CD14-positive monocyte (primary cell): ENCODE measurements at regions not wholly inside any gene's neighbourhood (a gene's known extent, or its start where the extent isn't known, plus 50 kb on each side); places are given as distances from the start of the nearest gene placed in this dataset.

Experiments
- DNase-seq, 3 donors: peaks; one replicate each; pipeline ENCODE4 v3.0.0-alpha.2; 2011 to 2022
- H2AFZ ChIP-seq: 2 replicates; pipeline ENCODE4 v1.6.0; 2012; ENCODE audit warnings: mild to moderate bottlenecking, low read depth, low read length, inconsistent platforms; ENCODE audit not compliant: insufficient read depth, poor library complexity, severe bottlenecking
- H3K27ac ChIP-seq, 2 donors: 1 replicate in 1 of 2; 2 replicates in 1 of 2; pipeline ENCODE4 v1.5.1; 2012 to 2013; ENCODE audit warnings: low read length in 2 of 2, control low read depth in 1 of 2, inconsistent platforms in 1 of 2, low read depth in 1 of 2, mild to moderate bottlenecking in 1 of 2
- H3K27me3 ChIP-seq, 2 donors: one replicate each; pipeline versions ENCODE4 v1.6.0 to v1.6.1; 2011 to 2013; ENCODE audit warnings: low read length in 2 of 2; ENCODE audit not compliant: control insufficient read depth in 2 of 2, insufficient read depth in 2 of 2
- H3K36me3 ChIP-seq, 2 donors: replicated peaks in 1 of 2; 1 replicate in 1 of 2; 2 replicates in 1 of 2; pipeline versions ENCODE4 v1.5.1 to v1.6.1; 2012 to 2013; ENCODE audit warnings: low read length in 2 of 2, control low read depth in 1 of 2, inconsistent platforms in 1 of 2, mild to moderate bottlenecking in 1 of 2; ENCODE audit not compliant: insufficient read depth in 2 of 2, control insufficient read depth in 1 of 2
- H3K4me1 ChIP-seq, 2 donors: 1 replicate in 1 of 2; 2 replicates in 1 of 2; pipeline versions ENCODE4 v1.5.1 to v1.6.1; 2012 to 2013; ENCODE audit warnings: low read length in 2 of 2, control low read depth in 1 of 2, inconsistent platforms in 1 of 2, mild to moderate bottlenecking in 1 of 2, moderate library complexity in 1 of 2; ENCODE audit not compliant: insufficient read depth in 2 of 2, control insufficient read depth in 1 of 2
- H3K4me2 ChIP-seq: replicated peaks from 2 replicates; pipeline ENCODE3; 2012; ENCODE audit warnings: low read length, moderate library complexity, mild to moderate bottlenecking; ENCODE audit not compliant: poor library complexity, severe bottlenecking; ENCODE audit errors: extremely low read depth
- H3K4me3 ChIP-seq, 3 experiments: fragments of 200-600 bp in 1 of 3; sonication (generic) in 1 of 3; replicated peaks in 1 of 3; 1 replicate in 2 of 3; 2 replicates in 1 of 3; pipeline ENCODE4 v1.5.1; 2011 to 2013; ENCODE audit warnings: low read length in 3 of 3, mild to moderate bottlenecking in 3 of 3, control low read depth in 2 of 3, low read depth in 2 of 3, inconsistent platforms in 1 of 3, moderate library complexity in 1 of 3
- H3K79me2 ChIP-seq: 2 replicates; pipeline ENCODE4 v1.6.0; 2012; ENCODE audit warnings: mild to moderate bottlenecking, control low read depth, inconsistent platforms, low read length, moderate library complexity; ENCODE audit not compliant: insufficient read depth
- H3K9ac ChIP-seq: 2 replicates; pipeline ENCODE4 v1.6.0; 2017; ENCODE audit warnings: low read length, mild to moderate bottlenecking; ENCODE audit not compliant: insufficient read depth, poor library complexity, severe bottlenecking
- H3K9me3 ChIP-seq, 2 donors: replicated peaks in 1 of 2; 1 replicate in 1 of 2; 2 replicates in 1 of 2; pipeline versions ENCODE4 v1.5.1 to v1.6.1; 2012 to 2013; ENCODE audit warnings: low read length in 2 of 2, control low read depth in 1 of 2; ENCODE audit not compliant: control insufficient read depth in 1 of 2, insufficient read depth in 1 of 2
- H4K20me1 ChIP-seq: 2 replicates; pipeline ENCODE4 v1.6.0; 2012; ENCODE audit warnings: mild to moderate bottlenecking, low read length, control low read depth, moderate library complexity; ENCODE audit not compliant: insufficient read depth
- H3K27ac Mint-ChIP-seq, 7 donors: one replicate each; pipeline ENCODE4 v1.8.0; 2020; ENCODE audit warnings: mild to moderate bottlenecking in 7 of 7, mixed read lengths in 7 of 7, moderate library complexity in 6 of 7, inconsistent platforms in 2 of 7
- H3K27me3 Mint-ChIP-seq, 3 donors: one replicate each; pipeline ENCODE4 v1.8.0; 2021 to 2022; ENCODE audit warnings: low read depth in 3 of 3, mild to moderate bottlenecking in 3 of 3, mixed read lengths in 3 of 3, moderate library complexity in 3 of 3, inconsistent platforms in 1 of 3
- H3K36me3 Mint-ChIP-seq, 2 donors: one replicate each; pipeline ENCODE4 v1.8.0; 2020; ENCODE audit warnings: mixed read lengths in 2 of 2, inconsistent platforms in 1 of 2, mild to moderate bottlenecking in 1 of 2
- H3K4me1 Mint-ChIP-seq: one replicate; pipeline ENCODE4 v1.8.0; 2020; ENCODE audit warnings: mild to moderate bottlenecking, mixed read lengths
- H3K4me3 Mint-ChIP-seq, 2 donors: one replicate each; pipeline ENCODE4 v1.8.0; 2020; ENCODE audit warnings: mild to moderate bottlenecking in 2 of 2, mixed read lengths in 2 of 2, moderate library complexity in 1 of 2
- H3K9me3 Mint-ChIP-seq, 7 donors: one replicate each; pipeline ENCODE4 v1.8.0; 2020 to 2022; ENCODE audit warnings: mixed read lengths in 7 of 7, mild to moderate bottlenecking in 6 of 7, moderate library complexity in 6 of 7, inconsistent platforms in 2 of 7
- CTCF ChIP-seq: fragments of 200-600 bp; IDR thresholded peaks from one replicate; pipeline ENCODE4 v1.8.0; 2022; ENCODE audit warnings: antibody characterized with exemption, mild to moderate bottlenecking
- WGBS: methylation state at CpG from one replicate; pipeline ENCODE4 v1.1.5; 2013; ENCODE audit warnings: missing lambda C conversion rate; ENCODE audit not compliant: insufficient coverage; 5-methylcytosine and 5-hydroxymethylcytosine counted together
- intact Hi-C, 2 donors: fragments of 100-400 bp; cut with micrococcal nuclease; formaldehyde crosslinking; loops; one replicate each; pipeline versions ENCODE4 v1.15.0 to v1.15.1; 2023

- Mint-ChIP-seq H3K4me3 (no peak overlapping the region), H3K36me3 (no peaks in the 10 kb centered on the region), H3K4me1 (no peaks in the 10 kb centered on the region), H3K27ac (no peak overlapping the region), H3K27me3 (no peaks in the 10 kb centered on the region), H3K9me3 (peaks cover 0 to 4% (median 0%) of the 10 kb centered on the region in 7 donors)
- no peak overlapping the region for H3K9ac ChIP-seq
- H3K9me3 ChIP-seq = no peaks in the 10 kb centered on the region
- no peaks in the 10 kb centered on the region for H3K79me2 ChIP-seq
- H3K4me2 ChIP-seq = no peak overlapping the region
- intact Hi-C loops = no loop called here
- H2AFZ ChIP-seq = no peak overlapping the region
- H3K36me3 ChIP-seq = no peaks in the 10 kb centered on the region
- WGBS = no CpG with 5 or more reads among the region's 2 CpGs
- no peak for TF ChIP-seq CTCF
- no peak overlapping the region for H3K27ac ChIP-seq
- no peaks in the 10 kb centered on the region for H4K20me1 ChIP-seq
- H3K4me1 ChIP-seq = no peaks in the 10 kb centered on the region
- DNase-seq = no peak
- H3K27me3 ChIP-seq = no peaks in the 10 kb centered on the region
- H3K4me3 ChIP-seq = no peak overlapping the region
Measured at GRCh38 chr11:80603472-80603871, 1162.6 kb upstream of the TENM4 start.

- Mint-ChIP-seq H3K27me3 (no peaks in the 10 kb centered on the region), H3K27ac (peak overlapping the region in 1 of 7 donors; percentile 40), H3K36me3 (no peaks in the 10 kb centered on the region), H3K4me1 (no peaks in the 10 kb centered on the region), H3K9me3 (peaks cover 0 to 4% (median 0%) of the 10 kb centered on the region in 7 donors), H3K4me3 (no peak overlapping the region)
- Histone ChIP-seq H3K9me3 (no peaks in the 10 kb centered on the region), H3K4me2 (no peak overlapping the region), H3K9ac (no peak overlapping the region), H2AFZ (no peak overlapping the region), H4K20me1 (no peaks in the 10 kb centered on the region), H3K79me2 (no peaks in the 10 kb centered on the region), H3K36me3 (no peaks in the 10 kb centered on the region), H3K27me3 (no peaks in the 10 kb centered on the region), H3K27ac (no peak overlapping the region), H3K4me3 (no peak overlapping the region), H3K4me1 (no peaks in the 10 kb centered on the region)
- intact Hi-C loops = no loop called here
- TF ChIP-seq CTCF = no peak
- 88% methylated on average over 5 of the region's 6 CpGs for WGBS
- DNase-seq = no peak
Measured at GRCh38 chr11:80598905-80599304, 1158.1 kb upstream of the TENM4 start.
